Loucy (cell line): ENCODE measurements at regions not wholly inside any gene's neighbourhood (a gene's known extent, or its start where the extent isn't known, plus 50 kb on each side); places are given as distances from the start of the nearest gene placed in this dataset.

Experiments
- EZH2phosphoT487 ChIP-seq: fragments of 200-600 bp; IDR thresholded peaks from 2 replicates; pipeline ENCODE4 v1.6.1; 2018; ENCODE audit warnings: antibody characterized with exemption, mild to moderate bottlenecking, moderate library complexity, borderline replicate concordance
- TF ChIP-seq, protein P1 (sequence below): fragments of 200-600 bp; sonication (generic); conservative IDR thresholded peaks from 2 replicates; pipeline ENCODE4 v1.5.1; 2014; ENCODE audit warnings: mild to moderate bottlenecking, antibody characterized with exemption, low read length

DNA sequence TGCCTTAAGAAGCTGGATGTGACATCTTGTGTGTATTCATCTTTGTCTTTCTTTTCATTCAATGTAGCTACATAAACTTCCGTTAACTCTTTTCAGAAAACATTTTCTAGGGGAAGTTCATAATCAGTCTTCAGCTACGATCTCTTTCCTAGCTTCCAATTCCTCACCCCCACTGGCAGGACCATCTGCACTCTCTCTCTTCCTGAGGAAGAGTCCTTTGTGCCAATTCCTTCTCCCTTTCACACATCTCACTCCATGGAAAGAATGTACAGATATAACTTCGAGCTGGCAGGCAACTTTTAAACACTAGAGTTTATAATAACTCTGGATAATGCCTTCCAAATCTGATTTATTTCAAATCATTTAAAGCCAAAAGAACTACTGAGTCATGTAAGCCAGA is 495.7 kb downstream of the GALC start:
- TF ChIP-seq, protein P1, sequence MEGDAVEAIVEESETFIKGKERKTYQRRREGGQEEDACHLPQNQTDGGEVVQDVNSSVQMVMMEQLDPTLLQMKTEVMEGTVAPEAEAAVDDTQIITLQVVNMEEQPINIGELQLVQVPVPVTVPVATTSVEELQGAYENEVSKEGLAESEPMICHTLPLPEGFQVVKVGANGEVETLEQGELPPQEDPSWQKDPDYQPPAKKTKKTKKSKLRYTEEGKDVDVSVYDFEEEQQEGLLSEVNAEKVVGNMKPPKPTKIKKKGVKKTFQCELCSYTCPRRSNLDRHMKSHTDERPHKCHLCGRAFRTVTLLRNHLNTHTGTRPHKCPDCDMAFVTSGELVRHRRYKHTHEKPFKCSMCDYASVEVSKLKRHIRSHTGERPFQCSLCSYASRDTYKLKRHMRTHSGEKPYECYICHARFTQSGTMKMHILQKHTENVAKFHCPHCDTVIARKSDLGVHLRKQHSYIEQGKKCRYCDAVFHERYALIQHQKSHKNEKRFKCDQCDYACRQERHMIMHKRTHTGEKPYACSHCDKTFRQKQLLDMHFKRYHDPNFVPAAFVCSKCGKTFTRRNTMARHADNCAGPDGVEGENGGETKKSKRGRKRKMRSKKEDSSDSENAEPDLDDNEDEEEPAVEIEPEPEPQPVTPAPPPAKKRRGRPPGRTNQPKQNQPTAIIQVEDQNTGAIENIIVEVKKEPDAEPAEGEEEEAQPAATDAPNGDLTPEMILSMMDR = no peak
- TF ChIP-seq EZH2phosphoT487 = no peak
